DOHH2 (cell line): ENCODE measurements at regions not wholly inside any gene's neighbourhood (a gene's known extent, or its start where the extent isn't known, plus 50 kb on each side); places are given as distances from the start of the nearest gene placed in this dataset.

ENCODE experiments used
- H3F3A ChIP-seq: fragments of 200-600 bp; sonication (generic), shearing (Covaris generic); 2 replicates; pipeline ENCODE4 v1.6.0; 2016; ENCODE audit warnings: antibody characterized with exemption, mild to moderate bottlenecking; ENCODE audit not compliant: control insufficient read depth, insufficient read depth
- H3K27ac ChIP-seq: fragments of 200-600 bp; sonication (generic); 2 replicates; pipeline ENCODE4 v1.5.1; 2014; ENCODE audit warnings: low read depth, mild to moderate bottlenecking, low read length, moderate library complexity
- H3K27me3 ChIP-seq: fragments of 200-600 bp; sonication (generic); 2 replicates; pipeline ENCODE4 v1.6.1; 2014; ENCODE audit warnings: mild to moderate bottlenecking, low read length, mixed read lengths; ENCODE audit not compliant: control insufficient read depth
- H3K36me3 ChIP-seq: fragments of 200-600 bp; sonication (generic); 2 replicates; pipeline ENCODE4 v1.6.1; 2014; ENCODE audit warnings: mild to moderate bottlenecking, low read length, moderate library complexity, mixed read lengths; ENCODE audit not compliant: control insufficient read depth
- H3K4me1 ChIP-seq: fragments of 200-600 bp; sonication (generic); 2 replicates; pipeline ENCODE4 v1.6.1; 2014; ENCODE audit warnings: mild to moderate bottlenecking, low read length, mixed read lengths; ENCODE audit not compliant: control insufficient read depth
- H3K4me2 ChIP-seq: fragments of 200-600 bp; sonication (generic); 2 replicates; pipeline ENCODE4 v1.6.0; 2014; ENCODE audit warnings: mild to moderate bottlenecking, low read length, moderate library complexity
- H3K4me3 ChIP-seq: fragments of 200-600 bp; sonication (generic); 2 replicates; pipeline ENCODE4 v1.5.1; 2014; ENCODE audit warnings: mild to moderate bottlenecking, low read length, mixed read lengths
- H3K79me2 ChIP-seq: fragments of 200-600 bp; sonication (generic); 2 replicates; pipeline ENCODE4 v1.6.1; 2014; ENCODE audit warnings: mild to moderate bottlenecking, low read length, mixed read lengths; ENCODE audit not compliant: control insufficient read depth
- H3K9me2 ChIP-seq: fragments of 200-600 bp; sonication (generic); replicated peaks from 2 replicates; pipeline ENCODE4 v1.6.1; 2014; ENCODE audit warnings: mild to moderate bottlenecking, low read length, mixed read lengths; ENCODE audit not compliant: control insufficient read depth
- H3K9me3 ChIP-seq: fragments of 200-600 bp; sonication (generic); 2 replicates; pipeline ENCODE4 v1.6.1; 2014; ENCODE audit warnings: antibody characterized with exemption, low read length, mixed read lengths; ENCODE audit not compliant: control insufficient read depth, insufficient read depth
- H4K20me1 ChIP-seq: fragments of 200-600 bp; sonication (generic); 2 replicates; pipeline ENCODE4 v1.6.0; 2014; ENCODE audit warnings: low read depth, mild to moderate bottlenecking, antibody characterized with exemption, low read length, moderate library complexity; ENCODE audit not compliant: control insufficient read depth, insufficient read depth
- EZH2phosphoT487 ChIP-seq: fragments of 200-600 bp; sonication (generic); IDR thresholded peaks from 2 replicates; pipeline ENCODE4 v1.6.1; 2017; ENCODE audit warnings: borderline replicate concordance, mild to moderate bottlenecking, antibody characterized with exemption, low read length, moderate library complexity, mixed read lengths
- TF ChIP-seq, protein P1 (sequence below): fragments of 200-600 bp; sonication (generic); IDR thresholded peaks from one replicate; pipeline ENCODE4 v1.5.1; 2014; ENCODE audit warnings: antibody characterized with exemption, mild to moderate bottlenecking, low read depth, low read length; ENCODE audit not compliant: poor library complexity, severe bottlenecking

DNA sequence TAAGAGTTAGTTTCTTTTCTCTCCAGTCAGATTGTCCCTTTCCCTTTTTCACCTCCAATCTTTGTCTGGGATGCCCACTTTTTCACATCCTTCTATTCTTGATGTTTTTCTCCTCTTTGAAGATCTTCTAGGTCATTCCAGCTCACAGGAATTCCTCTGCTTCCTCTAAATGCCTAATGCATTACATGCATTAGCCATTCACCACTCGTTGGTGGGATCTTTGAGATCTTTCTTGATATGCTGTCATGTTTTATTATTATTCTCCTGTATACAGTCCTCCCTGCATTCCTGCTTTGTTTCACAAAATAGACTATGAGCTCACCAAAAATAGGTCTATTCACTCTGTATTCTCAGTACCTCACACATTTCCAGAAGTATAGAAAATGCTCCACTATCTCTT lies 129.0 kb downstream of the LYPLAL1 start:
- no peaks in the 10 kb centered on the region for H3K79me2 ChIP-seq
- no peak overlapping the region for H3K4me2 ChIP-seq
- no peaks in the 10 kb centered on the region for H3K27me3 ChIP-seq
- no peak overlapping the region for H3K4me3 ChIP-seq
- H3K4me1 ChIP-seq = no peaks in the 10 kb centered on the region
- no peaks in the 10 kb centered on the region for H4K20me1 ChIP-seq
- H3K36me3 ChIP-seq = no peaks in the 10 kb centered on the region
- no peaks in the 10 kb centered on the region for H3K9me3 ChIP-seq
- H3K27ac ChIP-seq = no peak overlapping the region
- no peaks in the 10 kb centered on the region for H3K9me2 ChIP-seq
- no peaks in the 10 kb centered on the region for H3F3A ChIP-seq
- TF ChIP-seq EZH2phosphoT487 = no peak
- TF ChIP-seq, protein P1, sequence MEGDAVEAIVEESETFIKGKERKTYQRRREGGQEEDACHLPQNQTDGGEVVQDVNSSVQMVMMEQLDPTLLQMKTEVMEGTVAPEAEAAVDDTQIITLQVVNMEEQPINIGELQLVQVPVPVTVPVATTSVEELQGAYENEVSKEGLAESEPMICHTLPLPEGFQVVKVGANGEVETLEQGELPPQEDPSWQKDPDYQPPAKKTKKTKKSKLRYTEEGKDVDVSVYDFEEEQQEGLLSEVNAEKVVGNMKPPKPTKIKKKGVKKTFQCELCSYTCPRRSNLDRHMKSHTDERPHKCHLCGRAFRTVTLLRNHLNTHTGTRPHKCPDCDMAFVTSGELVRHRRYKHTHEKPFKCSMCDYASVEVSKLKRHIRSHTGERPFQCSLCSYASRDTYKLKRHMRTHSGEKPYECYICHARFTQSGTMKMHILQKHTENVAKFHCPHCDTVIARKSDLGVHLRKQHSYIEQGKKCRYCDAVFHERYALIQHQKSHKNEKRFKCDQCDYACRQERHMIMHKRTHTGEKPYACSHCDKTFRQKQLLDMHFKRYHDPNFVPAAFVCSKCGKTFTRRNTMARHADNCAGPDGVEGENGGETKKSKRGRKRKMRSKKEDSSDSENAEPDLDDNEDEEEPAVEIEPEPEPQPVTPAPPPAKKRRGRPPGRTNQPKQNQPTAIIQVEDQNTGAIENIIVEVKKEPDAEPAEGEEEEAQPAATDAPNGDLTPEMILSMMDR = no peak

DNA sequence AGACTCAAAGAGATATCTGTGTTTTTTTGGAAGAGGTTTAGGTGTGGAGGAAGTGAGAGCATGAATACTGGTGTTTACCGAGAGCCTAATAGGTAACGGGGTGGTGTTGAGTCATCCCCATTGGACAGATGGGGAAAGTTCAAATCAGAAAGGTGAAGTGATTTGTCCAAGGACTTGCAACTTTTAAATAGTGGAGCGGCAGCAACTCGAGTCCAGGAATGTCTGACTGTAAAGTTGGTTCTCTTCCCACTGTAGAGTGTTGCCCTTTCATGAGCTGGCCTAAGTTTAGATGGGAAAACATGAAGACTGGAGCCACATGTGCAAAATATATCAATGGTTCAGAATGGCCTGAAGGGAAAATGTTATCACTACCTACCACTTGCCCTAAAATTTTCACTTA lies 125.7 kb downstream of the LYPLAL1 start:
- Histone ChIP-seq H3K9me3 (no peaks in the 10 kb centered on the region), H3K27ac (no peak overlapping the region), H3K4me1 (no peaks in the 10 kb centered on the region), H3K4me2 (no peak overlapping the region), H3F3A (no peaks in the 10 kb centered on the region), H3K9me2 (no peaks in the 10 kb centered on the region), H4K20me1 (no peaks in the 10 kb centered on the region), H3K4me3 (no peak overlapping the region), H3K27me3 (no peaks in the 10 kb centered on the region), H3K36me3 (no peaks in the 10 kb centered on the region), H3K79me2 (no peaks in the 10 kb centered on the region)
- no peak for TF ChIP-seq EZH2phosphoT487
- TF ChIP-seq, protein P1 = no peak

DNA sequence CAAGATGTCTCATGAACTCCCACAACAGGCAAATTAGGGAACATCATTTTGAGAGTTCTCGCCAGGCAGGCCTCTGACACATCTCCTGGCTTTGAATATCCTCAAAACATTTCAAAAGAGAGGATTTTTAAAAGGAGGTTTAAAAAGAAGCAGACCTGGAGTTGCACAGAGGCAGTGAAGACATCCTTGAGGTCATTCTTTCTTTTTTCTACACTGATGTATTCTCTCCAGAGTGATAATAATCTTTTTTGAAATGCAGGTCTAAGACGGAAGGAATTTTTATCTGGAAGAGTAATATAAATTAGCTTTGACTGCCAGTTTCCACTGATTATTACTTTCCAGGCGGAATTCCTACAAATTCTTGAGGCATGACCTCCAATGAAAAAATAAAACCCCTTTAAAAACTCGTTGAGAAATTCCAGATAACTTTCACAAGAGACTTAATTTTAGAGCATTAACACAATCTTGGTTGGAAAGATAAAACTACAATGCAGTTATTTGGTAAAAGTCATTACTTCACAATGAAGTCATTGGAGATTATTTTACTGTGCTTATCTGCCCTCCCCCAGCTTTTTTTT lies 125.0 kb downstream of the LYPLAL1 start:
- H3K27ac ChIP-seq = no peak overlapping the region

More for the DNA sequence above, 125.0 kb downstream of the LYPLAL1 start:
- Histone ChIP-seq H3K27me3 (no peaks in the 10 kb centered on the region), H3K9me2 (no peaks in the 10 kb centered on the region), H3K9me3 (no peaks in the 10 kb centered on the region), H3K4me2 (no peak overlapping the region), H3K79me2 (no peaks in the 10 kb centered on the region), H3K4me3 (no peak overlapping the region), H3F3A (no peaks in the 10 kb centered on the region), H4K20me1 (no peaks in the 10 kb centered on the region), H3K36me3 (no peaks in the 10 kb centered on the region), H3K4me1 (no peaks in the 10 kb centered on the region)
- TF ChIP-seq, protein P1 = no peak
- no peak for TF ChIP-seq EZH2phosphoT487
